Left kidney (tissue), 1 donor: ENCODE measurements at regions not wholly inside any gene's neighbourhood (a gene's known extent, or its start where the extent isn't known, plus 50 kb on each side); places are given as distances from the start of the nearest gene placed in this dataset.
"Not testable (repeated sequence)": the region's sequence is repeated elsewhere in the genome, so short reads cannot be mapped to it uniquely, and the experiment has no call there.

Source experiments
- DNase-seq: peaks from one replicate; pipeline ENCODE4 v3.0.0-alpha.2; 2013

GRCh38 chr16:60359866-60360265 lies 1625.8 kb upstream of the GOT2 start:
- DNase-seq, result not testable (repeated sequence)

- DNase-seq, result not testable (repeated sequence)
Measured at GRCh38 chr16:60359412-60359811, 1625.3 kb upstream of the GOT2 start.

- not testable (repeated sequence) for DNase-seq
Measured at GRCh38 chr16:60357876-60358522, 1623.9 kb upstream of the GOT2 start.

- no peak for DNase-seq
Measured at GRCh38 chr16:60346256-60346655, 1612.1 kb upstream of the GOT2 start.

- no peak for DNase-seq
Measured at GRCh38 chr16:60337671-60338070, 1603.6 kb upstream of the GOT2 start.

- DNase-seq, result no peak
Measured at GRCh38 chr16:60331168-60331567, 1597.1 kb upstream of the GOT2 start.

GRCh38 chr16:60329108-60329507 lies 1595.0 kb upstream of the GOT2 start:
- no peak for DNase-seq

GRCh38 chr16:60328152-60328551 lies 1594.0 kb upstream of the GOT2 start:
- DNase-seq, result no peak

- no peak for DNase-seq
Measured at GRCh38 chr16:60318486-60318885, 1584.4 kb upstream of the GOT2 start.

- DNase-seq, result no peak
Measured at GRCh38 chr16:60310846-60311445, 1576.8 kb upstream of the GOT2 start.

GRCh38 chr16:60304720-60305119 lies 1570.6 kb upstream of the GOT2 start:
- DNase-seq, result no peak

GRCh38 chr16:60304066-60304465 lies 1570.0 kb upstream of the GOT2 start:
- no peak for DNase-seq

- no peak for DNase-seq
Measured at GRCh38 chr16:60302676-60303075, 1568.6 kb upstream of the GOT2 start.

- no peak for DNase-seq
Measured at GRCh38 chr16:60302261-60302660, 1568.1 kb upstream of the GOT2 start.

- DNase-seq, result no peak
Measured at GRCh38 chr16:60299241-60299776, 1565.2 kb upstream of the GOT2 start.

GRCh38 chr16:60295451-60295850 lies 1561.3 kb upstream of the GOT2 start:
- no peak for DNase-seq

- DNase-seq, result no peak
Measured at GRCh38 chr16:60285794-60286193, 1551.7 kb upstream of the GOT2 start.

GRCh38 chr16:60279061-60279665 lies 1545.0 kb upstream of the GOT2 start:
- DNase-seq, result no peak

GRCh38 chr16:60274431-60275019 lies 1540.4 kb upstream of the GOT2 start:
- DNase-seq, result no peak

- DNase-seq, result no peak
Measured at GRCh38 chr16:60271781-60272180, 1537.7 kb upstream of the GOT2 start.

GRCh38 chr16:60271025-60271771 lies 1537.1 kb upstream of the GOT2 start:
- no peak for DNase-seq

GRCh38 chr16:60261425-60261824 lies 1527.3 kb upstream of the GOT2 start:
- DNase-seq, result no peak
